ENCODE measurements at regions not wholly inside any gene's neighbourhood (a gene's known extent, or its start where the extent isn't known, plus 50 kb on each side); places are given as distances from the start of the nearest gene placed in this dataset.

GRCh38 chr1:87684194-87684593, 355.5 kb downstream of the LMO4 start:
- Histone ChIP-seq H3K4me2 (ENCODE audit: low read length) (no peak overlapping the region), H3K9me2 (replicated peaks; ENCODE audit: low read length) (no peaks in the 10 kb centered on the region), H3K27ac (ENCODE audit: low read length) (no peak overlapping the region), H3K36me3 (ENCODE audit: low read depth, low read length) (no peaks in the 10 kb centered on the region), H3K27me3 (ENCODE audit: low read length) (no peaks in the 10 kb centered on the region), H4K20me1 (ENCODE audit: low read length) (no peaks in the 10 kb centered on the region), H3K4me1 (ENCODE audit: insufficient read depth, low read length) (peaks cover 8% of the 10 kb centered on the region; the same call in 1 of the 2 replicates), H3F3A (ENCODE audit: low read length, unreplicated experiment) (no peaks in the 10 kb centered on the region), H3K9ac (ENCODE audit: low read length) (no peak overlapping the region), H3K9me3 (ENCODE audit: low read length) (no peaks in the 10 kb centered on the region), H3K4me3 (ENCODE audit: low read length) (no peak overlapping the region), H2AFZ (ENCODE audit: low read length) (no peak overlapping the region), H3K79me2 (ENCODE audit: low read length) (no peaks in the 10 kb centered on the region)
- BruUV-seq (replicated peaks), result no TSS peak
- ATAC-seq (no peak), DNase-seq (no peak)
- intact Hi-C loops (cut with micrococcal nuclease), result no loop called here
- ChIA-PET CTCF (no interaction called here), POLR2A (ENCODE audit: unreplicated experiment) (no interaction called here)
- TF ChIP-seq CTCF (conservative IDR thresholded peaks at IDR 0.05; ENCODE audit: low read depth, low read length), result no peak
- no peak for TF ChIP-seq EZH2 (IDR thresholded peaks at IDR 0.05; ENCODE audit: low read length, unreplicated experiment)
- TF ChIP-seq EZH2phosphoT487 (IDR thresholded peaks at IDR 0.05; ENCODE audit: borderline replicate concordance, low read length), result no peak

GRCh38 chr1:87684713-87685205, 356.1 kb downstream of the LMO4 start:
- POLR2A ChIA-PET (ENCODE audit: unreplicated experiment), result no interaction called here
- CTCF ChIA-PET, result no interaction called here
- no peaks in the 10 kb centered on the region for H3F3A ChIP-seq (ENCODE audit: low read length, unreplicated experiment)
- H3K27me3 ChIP-seq (ENCODE audit: low read length), result no peaks in the 10 kb centered on the region
- H3K4me3 ChIP-seq (ENCODE audit: low read length), result no peak overlapping the region
- H3K36me3 ChIP-seq (ENCODE audit: low read depth, low read length), result no peaks in the 10 kb centered on the region
- TF ChIP-seq EZH2phosphoT487 (IDR thresholded peaks at IDR 0.05; ENCODE audit: borderline replicate concordance, low read length), result no peak
- TF ChIP-seq EZH2 (IDR thresholded peaks at IDR 0.05; ENCODE audit: low read length, unreplicated experiment), result no peak
- TF ChIP-seq CTCF (conservative IDR thresholded peaks at IDR 0.05; ENCODE audit: low read depth, low read length), result no peak
- H3K4me2 ChIP-seq (ENCODE audit: low read length), result no peak overlapping the region
- H3K9ac ChIP-seq (ENCODE audit: low read length), result no peak overlapping the region
- no peaks in the 10 kb centered on the region for H3K79me2 ChIP-seq (ENCODE audit: low read length)
- DNase-seq (no peak), ATAC-seq (peak; percentile 20)
- BruUV-seq (replicated peaks), result no TSS peak
- H3K9me2 ChIP-seq (replicated peaks; ENCODE audit: low read length), result no peaks in the 10 kb centered on the region
- peaks cover 8% of the 10 kb centered on the region; the same call in 1 of the 2 replicates for H3K4me1 ChIP-seq (ENCODE audit: insufficient read depth, low read length)
- no peaks in the 10 kb centered on the region for H4K20me1 ChIP-seq (ENCODE audit: low read length)
- H3K9me3 ChIP-seq (ENCODE audit: low read length), result no peaks in the 10 kb centered on the region
- H2AFZ ChIP-seq (ENCODE audit: low read length), result 0 out of 2 replicates have a peak overlapping the region, but pooled peaks have one; percentile 46
- intact Hi-C loops (cut with micrococcal nuclease), result no loop called here
- H3K27ac ChIP-seq (ENCODE audit: low read length), result no peak overlapping the region

GRCh38 chr1:87685311-87686135, 356.8 kb downstream of the LMO4 start:
- ChIA-PET POLR2A (ENCODE audit: unreplicated experiment) (no interaction called here), CTCF (no interaction called here)
- no peak overlapping the region for H3K4me3 ChIP-seq (ENCODE audit: low read length)
- BruUV-seq (replicated peaks), result no TSS peak
- no peaks in the 10 kb centered on the region for H3F3A ChIP-seq (ENCODE audit: low read length, unreplicated experiment)
- intact Hi-C loops (cut with micrococcal nuclease), result no loop called here
- ATAC-seq, result no peak
- H3K4me2 ChIP-seq (ENCODE audit: low read length), result no peak overlapping the region
- H3K27ac ChIP-seq (ENCODE audit: low read length), result no peak overlapping the region
- no peaks in the 10 kb centered on the region for H4K20me1 ChIP-seq (ENCODE audit: low read length)
- no peak for TF ChIP-seq EZH2phosphoT487 (IDR thresholded peaks at IDR 0.05; ENCODE audit: borderline replicate concordance, low read length)
- no peaks in the 10 kb centered on the region for H3K9me2 ChIP-seq (replicated peaks; ENCODE audit: low read length)
- H2AFZ ChIP-seq (ENCODE audit: low read length), result 0 out of 2 replicates have a peak overlapping the region, but pooled peaks have one; percentile 46
- H3K4me1 ChIP-seq (ENCODE audit: insufficient read depth, low read length), result peaks cover 8% of the 10 kb centered on the region; the same call in 1 of the 2 replicates
- H3K9ac ChIP-seq (ENCODE audit: low read length), result no peak overlapping the region
- no peaks in the 10 kb centered on the region for H3K27me3 ChIP-seq (ENCODE audit: low read length)
- no peaks in the 10 kb centered on the region for H3K79me2 ChIP-seq (ENCODE audit: low read length)
- no peaks in the 10 kb centered on the region for H3K36me3 ChIP-seq (ENCODE audit: low read depth, low read length)
- DNase-seq, result no peak
- no peaks in the 10 kb centered on the region for H3K9me3 ChIP-seq (ENCODE audit: low read length)

Measured in PC-3 (cell line).